HCT116 (cell line): ENCODE measurements at regions not wholly inside any gene's neighbourhood (a gene's known extent, or its start where the extent isn't known, plus 50 kb on each side); places are given as distances from the start of the nearest gene placed in this dataset.

Source experiments
- ATAC-seq: fragments of 200-7000 bp; cut with Tn5 transposase; 2 replicates; pipeline ENCODE4 v1.9.1; 2020; ENCODE audit warnings: mild to moderate bottlenecking, moderate library complexity
- BruUV-seq: library from RNA; stranded (reverse); fragments of 400-500 nt; replicated peaks from 2 replicates; lab custom pipeline; 2021; lab: Mats Ljungman, UMichigan
- CTCF ChIA-PET: fragments of 300-600 bp; sonication (Branson Sonifier 250); formaldehyde crosslinking; loops from one replicate; lab custom pipeline; 2021; ENCODE audit warnings: antibody characterized with exemption; lab: Charles Lee
- POLR2A ChIA-PET: fragments of 300-600, 350-600 bp; sonication (Branson Sonifier 250); formaldehyde crosslinking; loops from one replicate; lab custom pipeline; 2021; ENCODE audit warnings: antibody characterized with exemption; lab: Charles Lee
- RAD21 ChIA-PET, 2 experiments: fragments of 300-600 bp; sonication (Branson Sonifier 250); formaldehyde crosslinking; loops; one replicate each; lab custom pipeline; 2023; ENCODE audit warnings: low total read pairs in 2 of 2; ENCODE audit not compliant: uncharacterized antibody in 2 of 2, unreplicated experiment in 2 of 2, low non-redundant PET in 1 of 2; lab: Charles Lee
- DNase-seq: peaks from one replicate; pipeline ENCODE4 v3.0.0-alpha.2; 2010; ENCODE audit warnings: low read depth, low spot score
- H2AFZ ChIP-seq: fragments of 200-600 bp; shearing (Covaris generic), sonication (generic); 2 replicates; pipeline ENCODE4 v1.6.1; 2017; ENCODE audit warnings: low read depth, mixed run types, mixed read lengths, antibody characterized with exemption, low read length; ENCODE audit not compliant: poor library complexity, severe bottlenecking
- H3K27ac ChIP-seq: 2 replicates; pipeline ENCODE4 v1.5.1; 2012; ENCODE audit warnings: low read depth, low read length
- H3K27me3 ChIP-seq: fragments of 200-600 bp; sonication (generic); 2 replicates; pipeline ENCODE4 v1.6.1; 2016; ENCODE audit warnings: mixed run types, low read length, mixed read lengths; ENCODE audit not compliant: insufficient read depth
- H3K36me3 ChIP-seq, 2 experiments: fragments of 200-500 bp in 1 of 2; fragments of 200-600 bp in 1 of 2; sonication (Bioruptor generic) in 1 of 2; sonication (generic) in 1 of 2; 2 replicates each; pipeline versions ENCODE4 v1.5.1 to v1.6.1; 2014 to 2016; ENCODE audit warnings: low read length in 2 of 2, inconsistent platforms in 1 of 2, mixed read lengths in 1 of 2, mixed run types in 1 of 2; ENCODE audit not compliant: insufficient read depth in 2 of 2, control insufficient read depth in 1 of 2
- H3K4me1 ChIP-seq, 2 experiments: fragments of 200-600 bp in 1 of 2; sonication (generic) in 1 of 2; 2 replicates each; pipeline versions ENCODE4 v1.5.1 to v1.6.1; 2012 to 2017; ENCODE audit warnings: low read length in 2 of 2, inconsistent platforms in 1 of 2, mild to moderate bottlenecking in 1 of 2, mixed read lengths in 1 of 2, mixed run types in 1 of 2, moderate library complexity in 1 of 2; ENCODE audit not compliant: insufficient read depth in 2 of 2, control insufficient read depth in 1 of 2
- H3K4me2 ChIP-seq: fragments of 200-600 bp; sonication (generic); 2 replicates; pipeline ENCODE4 v1.6.1; 2017; ENCODE audit warnings: mixed run types, low read length, mixed read lengths
- H3K4me3 ChIP-seq, 2 experiments: fragments of 200-600 bp in 1 of 2; sonication (generic) in 1 of 2; replicated peaks in 1 of 2; 2 replicates each; pipeline ENCODE4 v1.5.1; 2011 to 2016; ENCODE audit warnings: low read length in 2 of 2, control low read depth in 1 of 2, low read depth in 1 of 2, mild to moderate bottlenecking in 1 of 2, mixed read lengths in 1 of 2, mixed run types in 1 of 2
- H3K79me2 ChIP-seq: fragments of 200-600 bp; sonication (generic); 2 replicates; pipeline ENCODE4 v1.6.1; 2017; ENCODE audit warnings: mild to moderate bottlenecking, mixed run types, low read length, moderate library complexity, mixed read lengths; ENCODE audit not compliant: insufficient read depth
- H3K9ac ChIP-seq: fragments of 200-600 bp; sonication (generic); 2 replicates; pipeline ENCODE4 v1.6.1; 2016; ENCODE audit warnings: low read length, mixed read lengths
- H3K9me2 ChIP-seq: fragments of 200-600 bp; sonication (generic), shearing (Covaris generic); 2 replicates; pipeline ENCODE4 v1.6.1; 2017; ENCODE audit warnings: mixed run types, mild to moderate bottlenecking, moderate library complexity; ENCODE audit not compliant: insufficient read depth
- H3K9me3 ChIP-seq, 2 experiments: fragments of 200-500 bp in 1 of 2; fragments of 200-600 bp in 1 of 2; sonication (Bioruptor generic) in 1 of 2; sonication (generic) in 1 of 2; 2 replicates each; pipeline ENCODE4 v1.6.1; 2014 to 2017; ENCODE audit warnings: low read length in 2 of 2, mixed read lengths in 2 of 2, inconsistent platforms in 1 of 2, low read depth in 1 of 2, mild to moderate bottlenecking in 1 of 2, mixed run types in 1 of 2, moderate library complexity in 1 of 2; ENCODE audit not compliant: control insufficient read depth in 1 of 2, insufficient read depth in 1 of 2
- H4K20me1 ChIP-seq: fragments of 200-600 bp; sonication (generic), shearing (Covaris generic); 2 replicates; pipeline ENCODE4 v1.6.1; 2017; ENCODE audit warnings: mixed run types, mild to moderate bottlenecking, moderate library complexity; ENCODE audit not compliant: insufficient read depth
- CEBPB ChIP-seq: IDR thresholded peaks from 2 replicates; pipeline ENCODE4 v1.6.1; 2012; ENCODE audit warnings: low read depth
- ELF1 ChIP-seq: IDR thresholded peaks from 2 replicates; pipeline ENCODE4 v1.6.1; 2012; ENCODE audit warnings: low read depth, borderline replicate concordance
- MAX ChIP-seq: IDR thresholded peaks from 2 replicates; pipeline ENCODE4 v1.6.1; 2012
- RAD21 ChIP-seq: IDR thresholded peaks from 2 replicates; pipeline ENCODE4 v1.6.1; 2012; ENCODE audit warnings: low read depth, mild to moderate bottlenecking
- SRF ChIP-seq: IDR thresholded peaks from 2 replicates; pipeline ENCODE4 v1.6.1; 2012; ENCODE audit warnings: low read depth
- YY1 ChIP-seq: IDR thresholded peaks from 2 replicates; pipeline ENCODE4 v1.6.1; 2011; ENCODE audit warnings: low read length, low read depth, moderate library complexity, mild to moderate bottlenecking; ENCODE audit not compliant: insufficient replicate concordance; ENCODE audit errors: extremely low read depth
- ZBTB33 ChIP-seq: IDR thresholded peaks from 2 replicates; pipeline ENCODE4 v1.6.1; 2011; ENCODE audit warnings: mild to moderate bottlenecking, low read length, moderate library complexity; ENCODE audit not compliant: insufficient replicate concordance; ENCODE audit errors: extremely low read depth
- ZFX ChIP-seq: fragments of 450-650 bp; IDR thresholded peaks from 2 replicates; pipeline ENCODE4 v1.6.1; 2017
- ZNF274 ChIP-seq: fragments of 200-500 bp; sonication (Bioruptor generic); IDR thresholded peaks from 2 replicates; pipeline ENCODE4 v1.6.1; 2014; ENCODE audit warnings: mild to moderate bottlenecking, low read depth, low read length, inconsistent platforms
- intact Hi-C: fragments of 100-400 bp; cut with micrococcal nuclease; formaldehyde crosslinking; loops from 2 replicates; pipeline ENCODE4 v1.10.0; 2022
- TF ChIP-seq, protein P1 (sequence below): IDR thresholded peaks from 2 replicates; pipeline ENCODE4 v1.6.1; 2012

DNA sequence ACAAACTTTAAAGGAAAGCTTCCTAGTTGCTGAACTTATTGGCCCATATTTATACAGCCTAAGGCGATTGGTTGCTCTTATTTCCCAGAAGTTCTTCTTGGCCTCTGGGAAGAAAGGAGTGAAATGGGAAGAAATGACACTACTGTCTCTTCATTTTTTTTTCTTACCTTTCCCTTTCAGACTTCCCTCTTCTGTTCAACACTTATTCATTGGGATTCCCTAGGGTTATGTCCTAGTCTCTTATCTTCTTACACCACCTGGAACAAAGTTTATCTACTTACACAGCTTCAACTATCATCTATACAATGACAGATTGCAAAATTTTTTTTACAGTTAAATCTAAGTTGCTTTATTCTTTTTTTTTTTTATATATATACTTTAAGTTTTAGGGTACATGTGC lies 68.0 kb downstream of the SNX12 start:
- intact Hi-C loops = no loop called here
- Histone ChIP-seq H2AFZ (no peak overlapping the region), H4K20me1 (no peaks in the 10 kb centered on the region), H3K4me3 (no peak overlapping the region), H3K9me2 (no peaks in the 10 kb centered on the region), H3K36me3 (no peaks in the 10 kb centered on the region), H3K9me3 (no peaks in the 10 kb centered on the region), H3K9ac (no peak overlapping the region), H3K4me1 (peaks cover 2 to 6% of the 10 kb centered on the region in 2 experiments; a peak in 1 of 4 replicates), H3K27ac (no peak overlapping the region), H3K4me2 (no peak overlapping the region), H3K27me3 (no peaks in the 10 kb centered on the region), H3K79me2 (no peaks in the 10 kb centered on the region)
- ChIA-PET POLR2A (no interaction called here), CTCF (no interaction called here), RAD21 (no interaction called here)
- no TSS peak for BruUV-seq
- ATAC-seq (no peak), DNase-seq (no peak)
- no peak for TF ChIP-seq ELF1
- TF ChIP-seq ZFX = no peak
- no peak for TF ChIP-seq ZNF274
- TF ChIP-seq YY1 = no peak
- no peak for TF ChIP-seq MAX
- no peak for TF ChIP-seq ZBTB33
- TF ChIP-seq SRF = no peak
- TF ChIP-seq, protein P1, sequence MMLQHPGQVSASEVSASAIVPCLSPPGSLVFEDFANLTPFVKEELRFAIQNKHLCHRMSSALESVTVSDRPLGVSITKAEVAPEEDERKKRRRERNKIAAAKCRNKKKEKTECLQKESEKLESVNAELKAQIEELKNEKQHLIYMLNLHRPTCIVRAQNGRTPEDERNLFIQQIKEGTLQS = no peak
- no peak for TF ChIP-seq CEBPB
- no peak for TF ChIP-seq RAD21
